HEK293 (cell line): ENCODE measurements at regions not wholly inside any gene's neighbourhood (a gene's known extent, or its start where the extent isn't known, plus 50 kb on each side); places are given as distances from the start of the nearest gene placed in this dataset.

Experiments
- CTCF ChIA-PET: fragments of 350-600 bp; formaldehyde crosslinking; extraction: SDS; loops from one replicate; lab custom pipeline; 2021; ENCODE audit warnings: antibody characterized with exemption; lab: Yijun Ruan, JAX
- POLR2A ChIA-PET: fragments of 300-600 bp; formaldehyde crosslinking; extraction: SDS; loops from one replicate; lab custom pipeline; 2020; ENCODE audit warnings: antibody characterized with exemption, inconsistent platforms; lab: Yijun Ruan, JAX
- H3K27ac ChIP-seq: fragments of 200-500 bp; sonication (Bioruptor generic); 2 replicates; pipeline ENCODE4 v1.5.1; 2014; ENCODE audit warnings: low read depth, low read length, control low read depth, inconsistent platforms; ENCODE audit errors: extremely low read depth
- H3K36me3 ChIP-seq, 2 experiments: fragments of 200-500 bp in 1 of 2; sonication (Bioruptor generic) in 1 of 2; 1 replicate in 1 of 2; 2 replicates in 1 of 2; pipeline ENCODE4 v1.5.1; 2014 to 2017; ENCODE audit warnings: inconsistent platforms in 2 of 2, low read length in 2 of 2; ENCODE audit not compliant: control insufficient read depth in 2 of 2, insufficient read depth in 1 of 2
- H3K4me1 ChIP-seq: fragments of 200-500 bp; sonication (Bioruptor generic); 2 replicates; pipeline ENCODE4 v1.5.1; 2014; ENCODE audit warnings: mild to moderate bottlenecking, low read length, inconsistent platforms; ENCODE audit not compliant: control insufficient read depth, insufficient read depth
- H3K4me3 ChIP-seq: 2 replicates; pipeline ENCODE4 v1.5.1; 2011; ENCODE audit warnings: low read depth, mild to moderate bottlenecking, control low read depth, low read length, moderate library complexity
- H3K9me3 ChIP-seq: fragments of 200-500 bp; sonication (Bioruptor generic); 2 replicates; pipeline ENCODE4 v1.5.1; 2014; ENCODE audit warnings: low read depth, low read length, inconsistent platforms; ENCODE audit not compliant: control insufficient read depth, insufficient read depth
- HOXD13 ChIP-seq: sonication (generic); formaldehyde crosslinking; IDR thresholded peaks from 2 replicates; pipeline ENCODE4 v1.8.0; 2022; ENCODE audit warnings: missing genetic modification reagents, borderline replicate concordance
- KLF16 ChIP-seq: fragments of 450-650 bp; formaldehyde crosslinking; IDR thresholded peaks from 2 replicates; pipeline ENCODE4 v1.5.1; 2017; ENCODE audit warnings: missing biosample characterization, missing genetic modification characterization
- PRDM6 ChIP-seq: fragments of 450-650 bp; formaldehyde crosslinking; IDR thresholded peaks from 2 replicates; pipeline ENCODE4 v1.5.1; 2017; ENCODE audit warnings: missing biosample characterization, missing genetic modification characterization
- REST ChIP-seq: fragments of 450-650 bp; formaldehyde crosslinking; IDR thresholded peaks from 2 replicates; pipeline ENCODE4 v1.5.1; 2016; ENCODE audit warnings: missing biosample characterization, missing genetic modification characterization
- SCRT2 ChIP-seq: fragments of 450-650 bp; formaldehyde crosslinking; IDR thresholded peaks from 2 replicates; pipeline ENCODE4 v1.5.1; 2016; ENCODE audit warnings: missing biosample characterization, missing genetic modification characterization
- ZBTB26 ChIP-seq: fragments of 450-650 bp; formaldehyde crosslinking; optimal IDR thresholded peaks from 2 replicates; pipeline ENCODE3; 2016; ENCODE audit warnings: missing biosample characterization, mild to moderate bottlenecking, missing genetic modification characterization
- ZBTB8A ChIP-seq: fragments of 450-650 bp; formaldehyde crosslinking; IDR thresholded peaks from 2 replicates; pipeline ENCODE4 v1.5.1; 2016; ENCODE audit warnings: missing biosample characterization, missing genetic modification characterization
- ZNF155 ChIP-seq: fragments of 450-650 bp; formaldehyde crosslinking; IDR thresholded peaks from 2 replicates; pipeline ENCODE4 v1.5.1; 2016; ENCODE audit warnings: missing biosample characterization, missing genetic modification characterization
- ZNF16 ChIP-seq: fragments of 450-650 bp; formaldehyde crosslinking; IDR thresholded peaks from 2 replicates; pipeline ENCODE4 v1.5.1; 2016; ENCODE audit warnings: low read depth, missing biosample characterization, missing genetic modification characterization
- ZNF2 ChIP-seq: fragments of 450-650 bp; formaldehyde crosslinking; IDR thresholded peaks from 2 replicates; pipeline ENCODE4 v1.5.1; 2016; ENCODE audit warnings: missing biosample characterization, missing genetic modification characterization
- ZNF26 ChIP-seq: fragments of 450-650 bp; formaldehyde crosslinking; IDR thresholded peaks from 2 replicates; pipeline ENCODE4 v1.5.1; 2016; ENCODE audit warnings: missing biosample characterization, missing genetic modification characterization
- ZNF354C ChIP-seq: fragments of 450-650 bp; formaldehyde crosslinking; IDR thresholded peaks from 2 replicates; pipeline ENCODE4 v1.5.1; 2016; ENCODE audit warnings: missing biosample characterization, missing genetic modification characterization, low read depth, borderline replicate concordance
- ZNF610 ChIP-seq: fragments of 450-650 bp; formaldehyde crosslinking; IDR thresholded peaks from 2 replicates; pipeline ENCODE4 v1.5.1; 2016; ENCODE audit warnings: missing biosample characterization, missing genetic modification characterization, borderline replicate concordance
- ZNF660 ChIP-seq: fragments of 450-650 bp; IDR thresholded peaks from 2 replicates; pipeline ENCODE4 v1.5.1; 2018; ENCODE audit warnings: missing biosample characterization, mild to moderate bottlenecking, missing genetic modification characterization
- TF ChIP-seq, protein P1 (sequence below): fragments of 450-650 bp; formaldehyde crosslinking; IDR thresholded peaks from 2 replicates; pipeline ENCODE4 v1.5.1; 2016; ENCODE audit warnings: missing biosample characterization, missing genetic modification characterization
- TF ChIP-seq, protein P2 (sequence below): fragments of 450-650 bp; formaldehyde crosslinking; conservative IDR thresholded peaks from 2 replicates; pipeline ENCODE4 v1.5.1; 2016; ENCODE audit warnings: low read depth, missing biosample characterization, missing genetic modification characterization
- TF ChIP-seq, protein P3 (sequence below): fragments of 450-650 bp; formaldehyde crosslinking; IDR thresholded peaks from 2 replicates; pipeline ENCODE4 v1.5.1; 2016; ENCODE audit warnings: missing biosample characterization, missing genetic modification characterization

DNA sequence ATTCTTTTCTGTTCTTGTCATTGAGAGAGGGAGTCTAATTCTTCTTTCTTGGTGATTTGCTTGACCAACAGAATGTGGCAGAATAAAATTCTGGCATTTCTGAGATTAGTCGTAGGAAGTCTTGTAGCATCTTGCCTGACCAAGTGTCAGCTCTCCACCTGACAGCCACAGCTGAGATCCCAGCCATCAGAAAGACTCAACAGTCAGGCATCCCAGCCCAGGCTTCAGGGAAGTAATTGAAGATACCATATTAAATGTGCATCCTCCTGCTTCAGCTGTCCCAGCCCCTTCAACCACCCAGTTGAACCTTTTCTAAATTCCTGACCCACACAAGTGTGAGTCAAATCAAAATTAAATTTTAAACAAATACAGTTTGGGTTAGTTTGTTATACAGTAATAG, 208.3 kb downstream of the PIK3C3 start (continued):
- TF ChIP-seq ZBTB26 (tag by site-specific recombination) (no peak), SCRT2 (tag by site-specific recombination) (no peak), ZNF2 (tag by site-specific recombination) (no peak), HOXD13 (no peak), KLF16 (tag by site-specific recombination) (no peak), PRDM6 (no peak)
- TF ChIP-seq, protein P1, sequence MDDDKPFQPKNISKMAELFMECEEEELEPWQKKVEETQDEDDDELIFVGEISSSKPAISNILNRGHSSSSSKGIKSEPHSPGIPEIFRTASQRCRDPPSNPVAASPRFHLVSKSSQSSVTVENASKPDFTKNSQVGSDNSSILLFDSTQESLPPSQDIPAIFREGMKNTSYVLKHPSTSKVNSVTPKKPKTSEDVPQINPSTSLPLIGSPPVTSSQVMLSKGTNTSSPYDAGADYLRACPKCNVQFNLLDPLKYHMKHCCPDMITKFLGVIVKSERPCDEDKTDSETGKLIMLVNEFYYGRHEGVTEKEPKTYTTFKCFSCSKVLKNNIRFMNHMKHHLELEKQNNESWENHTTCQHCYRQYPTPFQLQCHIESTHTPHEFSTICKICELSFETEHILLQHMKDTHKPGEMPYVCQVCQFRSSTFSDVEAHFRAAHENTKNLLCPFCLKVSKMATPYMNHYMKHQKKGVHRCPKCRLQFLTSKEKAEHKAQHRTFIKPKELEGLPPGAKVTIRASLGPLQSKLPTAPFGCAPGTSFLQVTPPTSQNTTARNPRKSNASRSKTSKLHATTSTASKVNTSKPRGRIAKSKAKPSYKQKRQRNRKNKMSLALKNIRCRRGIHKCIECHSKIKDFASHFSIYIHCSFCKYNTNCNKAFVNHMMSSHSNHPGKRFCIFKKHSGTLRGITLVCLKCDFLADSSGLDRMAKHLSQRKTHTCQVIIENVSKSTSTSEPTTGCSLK (tag by site-specific recombination), result no peak
- TF ChIP-seq, protein P2, sequence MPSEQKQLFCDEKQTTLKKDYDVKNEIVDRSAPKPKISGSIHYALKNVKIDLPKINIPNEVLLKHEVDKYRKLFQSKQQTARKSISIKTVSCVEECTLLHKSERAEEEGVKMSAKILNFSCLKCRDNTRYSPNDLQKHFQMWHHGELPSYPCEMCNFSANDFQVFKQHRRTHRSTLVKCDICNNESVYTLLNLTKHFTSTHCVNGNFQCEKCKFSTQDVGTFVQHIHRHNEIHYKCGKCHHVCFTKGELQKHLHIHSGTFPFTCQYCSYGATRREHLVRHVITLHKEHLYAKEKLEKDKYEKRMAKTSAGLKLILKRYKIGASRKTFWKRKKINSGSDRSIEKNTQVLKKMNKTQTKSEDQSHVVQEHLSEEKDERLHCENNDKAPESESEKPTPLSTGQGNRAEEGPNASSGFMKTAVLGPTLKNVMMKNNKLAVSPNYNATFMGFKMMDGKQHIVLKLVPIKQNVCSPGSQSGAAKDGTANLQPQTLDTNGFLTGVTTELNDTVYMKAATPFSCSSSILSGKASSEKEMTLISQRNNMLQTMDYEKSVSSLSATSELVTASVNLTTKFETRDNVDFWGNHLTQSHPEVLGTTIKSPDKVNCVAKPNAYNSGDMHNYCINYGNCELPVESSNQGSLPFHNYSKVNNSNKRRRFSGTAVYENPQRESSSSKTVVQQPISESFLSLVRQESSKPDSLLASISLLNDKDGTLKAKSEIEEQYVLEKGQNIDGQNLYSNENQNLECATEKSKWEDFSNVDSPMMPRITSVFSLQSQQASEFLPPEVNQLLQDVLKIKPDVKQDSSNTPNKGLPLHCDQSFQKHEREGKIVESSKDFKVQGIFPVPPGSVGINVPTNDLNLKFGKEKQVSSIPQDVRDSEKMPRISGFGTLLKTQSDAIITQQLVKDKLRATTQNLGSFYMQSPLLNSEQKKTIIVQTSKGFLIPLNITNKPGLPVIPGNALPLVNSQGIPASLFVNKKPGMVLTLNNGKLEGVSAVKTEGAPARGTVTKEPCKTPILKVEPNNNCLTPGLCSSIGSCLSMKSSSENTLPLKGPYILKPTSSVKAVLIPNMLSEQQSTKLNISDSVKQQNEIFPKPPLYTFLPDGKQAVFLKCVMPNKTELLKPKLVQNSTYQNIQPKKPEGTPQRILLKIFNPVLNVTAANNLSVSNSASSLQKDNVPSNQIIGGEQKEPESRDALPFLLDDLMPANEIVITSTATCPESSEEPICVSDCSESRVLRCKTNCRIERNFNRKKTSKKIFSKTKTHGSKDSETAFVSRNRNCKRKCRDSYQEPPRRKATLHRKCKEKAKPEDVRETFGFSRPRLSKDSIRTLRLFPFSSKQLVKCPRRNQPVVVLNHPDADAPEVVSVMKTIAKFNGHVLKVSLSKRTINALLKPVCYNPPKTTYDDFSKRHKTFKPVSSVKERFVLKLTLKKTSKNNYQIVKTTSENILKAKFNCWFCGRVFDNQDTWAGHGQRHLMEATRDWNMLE, result no peak

- no peaks in the 10 kb centered on the region for H3K36me3 ChIP-seq
- H3K4me3 ChIP-seq, result no peak overlapping the region
- CTCF ChIA-PET, result interaction anchor here (0.5 to 1.4 kb wide), 2 partner anchors 45 to 50 kb away, joined by 3 to 6 read pairs; no protein-coding TSS in a partner anchor
- no peaks in the 10 kb centered on the region for H3K9me3 ChIP-seq
- H3K27ac ChIP-seq, result no peak overlapping the region
- POLR2A ChIA-PET, result no interaction called here
- H3K4me1 ChIP-seq, result no peaks in the 10 kb centered on the region
- TF ChIP-seq ZNF26 (tag by site-specific recombination) (no peak), ZNF16 (tag by site-specific recombination) (no peak), REST (tag by site-specific recombination) (no peak), ZNF354C (tag by site-specific recombination) (no peak), ZNF155 (no peak), ZBTB8A (tag by site-specific recombination) (no peak), ZNF660 (tag by site-specific recombination) (no peak), ZNF610 (tag by site-specific recombination) (no peak)
- TF ChIP-seq, protein P3, sequence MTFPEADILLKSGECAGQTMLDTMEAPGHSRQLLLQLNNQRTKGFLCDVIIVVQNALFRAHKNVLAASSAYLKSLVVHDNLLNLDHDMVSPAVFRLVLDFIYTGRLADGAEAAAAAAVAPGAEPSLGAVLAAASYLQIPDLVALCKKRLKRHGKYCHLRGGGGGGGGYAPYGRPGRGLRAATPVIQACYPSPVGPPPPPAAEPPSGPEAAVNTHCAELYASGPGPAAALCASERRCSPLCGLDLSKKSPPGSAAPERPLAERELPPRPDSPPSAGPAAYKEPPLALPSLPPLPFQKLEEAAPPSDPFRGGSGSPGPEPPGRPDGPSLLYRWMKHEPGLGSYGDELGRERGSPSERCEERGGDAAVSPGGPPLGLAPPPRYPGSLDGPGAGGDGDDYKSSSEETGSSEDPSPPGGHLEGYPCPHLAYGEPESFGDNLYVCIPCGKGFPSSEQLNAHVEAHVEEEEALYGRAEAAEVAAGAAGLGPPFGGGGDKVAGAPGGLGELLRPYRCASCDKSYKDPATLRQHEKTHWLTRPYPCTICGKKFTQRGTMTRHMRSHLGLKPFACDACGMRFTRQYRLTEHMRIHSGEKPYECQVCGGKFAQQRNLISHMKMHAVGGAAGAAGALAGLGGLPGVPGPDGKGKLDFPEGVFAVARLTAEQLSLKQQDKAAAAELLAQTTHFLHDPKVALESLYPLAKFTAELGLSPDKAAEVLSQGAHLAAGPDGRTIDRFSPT (tag by site-specific recombination), result no peak
Measured at GRCh38 chr18:42164556-42164955, 209.5 kb downstream of the PIK3C3 start.
